HFF-Myc (cell line): ENCODE measurements at regions not wholly inside any gene's neighbourhood (a gene's known extent, or its start where the extent isn't known, plus 50 kb on each side); places are given as distances from the start of the nearest gene placed in this dataset.

Experiments used
- DNase-seq: peaks from one replicate; pipeline ENCODE4 v3.0.0-alpha.2; 2011; ENCODE audit warnings: low read depth; ENCODE audit errors: extremely low read depth
- H3K4me3 ChIP-seq: replicated peaks from 2 replicates; pipeline ENCODE4 v1.5.1; 2011; ENCODE audit warnings: low read depth, mild to moderate bottlenecking, control low read depth, low read length
- TF ChIP-seq, protein P1 (sequence below): IDR thresholded peaks from 2 replicates; pipeline ENCODE4 v1.5.1; 2012; ENCODE audit warnings: mild to moderate bottlenecking, low read depth, low read length, control low read depth; ENCODE audit errors: missing control alignments

DNA sequence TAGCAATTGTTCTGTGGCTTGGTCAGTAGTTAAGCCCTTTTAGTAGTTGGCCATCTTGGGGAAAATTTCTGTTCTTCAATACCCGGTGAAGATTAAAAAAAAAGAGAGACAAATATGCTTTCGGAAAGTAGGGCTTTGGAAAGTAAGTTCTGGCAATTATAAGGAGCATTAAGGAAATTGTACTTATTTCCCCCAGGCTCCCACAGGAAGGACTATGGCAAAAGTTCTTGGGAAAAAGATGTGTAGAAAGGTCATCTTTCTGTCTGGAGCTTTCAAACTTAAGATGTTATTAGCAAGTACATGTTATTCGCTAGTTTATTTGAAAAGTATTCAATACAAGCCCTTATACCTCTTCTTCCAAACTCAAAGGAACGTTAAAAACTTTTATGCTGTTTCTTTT lies 144.5 kb downstream of the MTX2 start:
- H3K4me3 ChIP-seq, result no peak overlapping the region
- DNase-seq, result no peak
- TF ChIP-seq, protein P1, sequence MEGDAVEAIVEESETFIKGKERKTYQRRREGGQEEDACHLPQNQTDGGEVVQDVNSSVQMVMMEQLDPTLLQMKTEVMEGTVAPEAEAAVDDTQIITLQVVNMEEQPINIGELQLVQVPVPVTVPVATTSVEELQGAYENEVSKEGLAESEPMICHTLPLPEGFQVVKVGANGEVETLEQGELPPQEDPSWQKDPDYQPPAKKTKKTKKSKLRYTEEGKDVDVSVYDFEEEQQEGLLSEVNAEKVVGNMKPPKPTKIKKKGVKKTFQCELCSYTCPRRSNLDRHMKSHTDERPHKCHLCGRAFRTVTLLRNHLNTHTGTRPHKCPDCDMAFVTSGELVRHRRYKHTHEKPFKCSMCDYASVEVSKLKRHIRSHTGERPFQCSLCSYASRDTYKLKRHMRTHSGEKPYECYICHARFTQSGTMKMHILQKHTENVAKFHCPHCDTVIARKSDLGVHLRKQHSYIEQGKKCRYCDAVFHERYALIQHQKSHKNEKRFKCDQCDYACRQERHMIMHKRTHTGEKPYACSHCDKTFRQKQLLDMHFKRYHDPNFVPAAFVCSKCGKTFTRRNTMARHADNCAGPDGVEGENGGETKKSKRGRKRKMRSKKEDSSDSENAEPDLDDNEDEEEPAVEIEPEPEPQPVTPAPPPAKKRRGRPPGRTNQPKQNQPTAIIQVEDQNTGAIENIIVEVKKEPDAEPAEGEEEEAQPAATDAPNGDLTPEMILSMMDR, result no peak

DNA sequence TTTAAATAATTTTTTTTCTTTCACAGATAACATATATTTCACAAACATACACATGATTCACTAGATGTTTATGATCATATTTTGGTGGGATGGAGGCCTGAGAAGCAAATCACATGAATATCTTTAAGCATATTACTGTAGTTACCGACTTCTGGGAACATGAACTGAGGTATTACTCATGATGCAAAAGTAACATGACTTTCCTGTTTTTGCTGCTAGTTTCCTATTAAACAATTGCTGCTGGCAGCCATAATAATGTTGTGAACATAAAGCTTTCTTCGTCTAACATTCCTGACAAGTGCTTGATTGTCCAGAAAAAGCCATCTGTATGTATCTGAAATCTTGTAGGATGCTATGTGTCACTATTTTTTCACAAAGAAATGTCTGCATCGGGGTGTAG lies 145.4 kb downstream of the MTX2 start:
- TF ChIP-seq, protein P1, result no peak
- no peak for DNase-seq
- no peak overlapping the region for H3K4me3 ChIP-seq

DNA sequence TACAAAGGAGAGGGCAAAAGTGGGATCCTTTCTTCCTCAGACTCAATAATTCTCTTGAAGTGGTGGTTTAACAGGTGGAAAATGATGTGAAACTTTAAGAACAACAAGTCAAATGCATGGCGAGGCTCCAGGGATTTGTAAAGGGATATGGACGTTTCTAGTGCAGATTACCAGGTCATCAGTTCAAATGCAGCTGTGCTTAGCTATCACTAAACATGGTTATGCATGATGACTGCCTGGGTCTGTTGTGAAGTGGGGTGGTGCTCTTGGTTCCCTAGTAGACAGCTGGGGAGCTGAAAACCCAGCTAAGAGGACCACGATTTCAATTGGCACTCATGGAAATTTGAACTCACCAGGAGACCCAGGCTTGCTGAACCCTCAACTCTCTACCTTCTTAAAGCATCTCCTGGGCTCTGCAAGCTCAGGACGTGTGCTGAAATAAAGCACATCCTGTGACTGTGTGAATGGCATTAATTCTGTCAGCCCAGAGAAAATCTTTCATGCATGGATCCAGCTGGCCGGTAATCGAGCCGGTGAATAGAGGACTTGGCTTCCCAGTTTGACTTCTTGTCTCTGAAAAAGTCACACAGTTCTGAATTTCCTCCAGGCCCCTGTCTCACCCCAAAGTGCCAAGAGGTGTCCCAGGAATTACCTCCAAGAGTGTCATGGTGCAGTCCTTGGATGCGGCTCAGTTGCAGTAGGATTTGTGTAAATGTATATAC lies 146.1 kb downstream of the MTX2 start:
- no peak overlapping the region for H3K4me3 ChIP-seq
- DNase-seq, result no peak

DNA sequence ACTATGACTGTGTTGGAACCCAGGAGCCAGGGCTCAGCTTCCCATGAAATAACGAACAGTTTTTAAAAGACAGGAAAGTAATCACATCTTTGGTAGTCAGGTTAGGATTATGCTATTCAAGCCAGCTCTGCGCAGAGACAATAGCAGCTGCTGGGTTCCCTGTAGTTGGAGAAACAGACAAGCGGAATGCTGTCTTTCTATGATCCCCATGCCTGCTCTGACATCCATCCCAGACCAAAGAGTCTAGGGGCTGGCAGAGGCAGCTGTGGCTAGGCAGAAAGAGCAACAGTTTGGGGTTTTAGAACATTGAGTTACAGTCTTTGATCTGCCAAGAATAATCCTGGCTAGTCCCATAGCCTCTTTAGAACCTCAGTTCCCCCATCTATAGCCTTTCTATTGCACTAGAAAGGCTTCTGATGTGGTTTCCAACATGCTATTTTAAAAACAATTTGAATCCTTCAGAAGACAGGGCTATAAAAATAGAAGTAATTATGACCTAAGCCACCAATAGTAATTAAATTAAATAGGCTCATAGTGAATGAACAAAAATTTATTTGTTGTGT lies 146.8 kb downstream of the MTX2 start:
- no peak overlapping the region for H3K4me3 ChIP-seq
- TF ChIP-seq, protein P1, result no peak
- DNase-seq, result no peak

More for the DNA sequence above, 146.1 kb downstream of the MTX2 start:
- TF ChIP-seq, protein P1, result no peak

DNA sequence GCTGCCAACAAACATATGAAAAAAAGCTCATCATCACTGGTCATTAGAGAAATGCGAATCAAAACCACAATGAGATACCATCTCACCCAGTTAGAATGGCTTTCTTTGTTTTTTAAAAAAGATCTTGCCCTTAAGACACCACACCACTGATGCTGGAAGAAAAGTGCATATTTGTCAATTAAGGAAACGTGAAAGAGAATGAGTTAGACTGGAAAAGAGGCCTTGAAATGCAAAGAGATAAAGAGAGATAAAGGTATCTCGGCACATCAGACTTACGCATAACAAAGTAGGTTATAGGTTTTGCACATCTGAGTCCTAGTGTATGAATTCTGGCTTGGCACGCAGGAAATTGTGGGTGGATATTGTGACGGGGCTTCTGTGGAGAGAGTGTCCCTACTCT lies 149.5 kb downstream of the MTX2 start:
- H3K4me3 ChIP-seq, result no peak overlapping the region
- no peak for DNase-seq
- TF ChIP-seq, protein P1, result no peak

DNA sequence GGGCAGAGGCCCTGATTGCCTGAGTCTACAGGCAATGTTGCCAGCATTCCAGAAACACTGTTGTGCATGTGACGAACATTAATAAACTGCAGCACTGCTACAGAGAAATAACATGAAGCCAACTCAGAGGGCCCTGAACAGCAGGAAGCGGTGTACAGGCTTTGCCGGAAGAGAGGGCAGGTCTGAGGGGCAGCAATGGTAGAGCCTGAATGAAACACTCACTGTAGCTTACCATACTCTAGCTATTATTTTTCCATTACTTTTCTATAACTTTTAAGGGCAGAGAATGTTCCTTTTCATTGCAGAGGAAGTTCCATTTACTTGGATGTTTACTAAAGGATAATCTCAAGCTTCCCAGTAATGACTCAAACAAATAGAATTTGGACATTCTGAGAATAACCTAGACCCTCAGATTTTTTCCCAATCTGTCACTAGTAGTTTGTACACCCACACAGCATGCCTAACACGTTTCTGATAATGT lies 150.4 kb downstream of the MTX2 start:
- H3K4me3 ChIP-seq, result no peak overlapping the region
- peak; percentile 36 for DNase-seq
- TF ChIP-seq, protein P1, result no peak
